PFSK-1 (cell line): ENCODE measurements at regions not wholly inside any gene's neighbourhood (a gene's known extent, or its start where the extent isn't known, plus 50 kb on each side); places are given as distances from the start of the nearest gene placed in this dataset.

Source experiments
- POLR2AphosphoS5 ChIP-seq: IDR thresholded peaks from 2 replicates; pipeline ENCODE4 v1.6.1; 2012; ENCODE audit warnings: low read depth, mild to moderate bottlenecking, control low read depth, low read length, moderate library complexity
- REST ChIP-seq, 2 experiments: IDR thresholded peaks; 2 replicates each; pipeline versions ENCODE4 v1.6.1 to v1.8.0; 2011 to 2012; ENCODE audit warnings: low read depth in 2 of 2, low read length in 2 of 2, control low read depth in 1 of 2, inconsistent platforms in 1 of 2, mild to moderate bottlenecking in 1 of 2, moderate library complexity in 1 of 2; ENCODE audit not compliant: insufficient read depth in 1 of 2
- TAF1 ChIP-seq: IDR thresholded peaks from 2 replicates; pipeline ENCODE4 v1.6.1; 2012; ENCODE audit warnings: low read length, control low read depth, borderline replicate concordance; ENCODE audit not compliant: insufficient read depth

DNA sequence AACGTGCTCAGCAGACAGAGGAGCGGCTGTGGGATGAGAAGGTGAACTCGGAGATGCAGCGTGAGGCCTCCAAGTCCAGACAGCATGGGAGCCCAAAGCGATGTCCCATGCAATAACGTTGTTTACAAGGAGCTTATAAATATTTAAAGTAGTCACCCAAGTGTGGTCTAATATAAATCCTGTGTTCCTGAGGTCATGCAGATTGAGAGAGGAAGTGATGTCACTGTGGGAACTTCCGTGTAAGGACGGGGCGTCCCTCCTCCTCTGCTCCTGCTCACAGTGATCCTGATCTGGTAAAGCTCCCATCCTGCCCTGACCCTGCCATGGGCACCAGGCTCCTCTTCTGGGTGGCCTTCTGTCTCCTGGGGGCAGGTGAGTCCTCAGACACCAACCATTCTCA lies 94.7 kb upstream of the PRSS58 start:
- TF ChIP-seq REST (IDR thresholded peaks at IDR 0.05; ENCODE audit: insufficient read depth in 1 of 2, low read depth in 2 of 2, low read length in 2 of 2) (no peak), TAF1 (no peak), POLR2AphosphoS5 (no peak)
